H9 (cell line): ENCODE measurements at regions not wholly inside any gene's neighbourhood (a gene's known extent, or its start where the extent isn't known, plus 50 kb on each side); places are given as distances from the start of the nearest gene placed in this dataset.

ENCODE experiments used
- DNase-seq: peaks from one replicate; pipeline ENCODE4 v3.0.0-alpha.2; 2017
- H2AFZ ChIP-seq: one replicate; pipeline ENCODE4 v1.6.1; 2013; ENCODE audit warnings: mild to moderate bottlenecking, low read length, control low read depth, moderate library complexity
- H2AK5ac ChIP-seq: 2 replicates; pipeline ENCODE4 v1.6.1; 2013; ENCODE audit warnings: low read length, control low read depth, mixed read lengths; ENCODE audit not compliant: insufficient read length
- H2BK120ac ChIP-seq: one replicate; pipeline ENCODE4 v1.6.1; 2013; ENCODE audit warnings: low read depth, mild to moderate bottlenecking, low read length, control low read depth, inconsistent platforms; ENCODE audit not compliant: poor library complexity, severe bottlenecking
- H2BK12ac ChIP-seq: 2 replicates; pipeline ENCODE4 v1.6.1; 2013; ENCODE audit warnings: low read length, control low read depth, mixed read lengths, low read depth; ENCODE audit not compliant: insufficient read length
- H2BK15ac ChIP-seq: 2 replicates; pipeline ENCODE4 v1.6.1; 2013; ENCODE audit warnings: low read depth, low read length, control low read depth
- H2BK20ac ChIP-seq: one replicate; pipeline ENCODE4 v1.6.1; 2013; ENCODE audit warnings: low read depth, mild to moderate bottlenecking, low read length, control low read depth, inconsistent platforms; ENCODE audit not compliant: poor library complexity, severe bottlenecking
- H2BK5ac ChIP-seq: 2 replicates; pipeline ENCODE4 v1.6.1; 2013; ENCODE audit warnings: low read length, control low read depth, mixed read lengths; ENCODE audit not compliant: insufficient read length
- H3K14ac ChIP-seq: 2 replicates; pipeline ENCODE4 v1.6.1; 2013; ENCODE audit warnings: low read length, control low read depth; ENCODE audit not compliant: insufficient read depth
- H3K18ac ChIP-seq: 2 replicates; pipeline ENCODE4 v1.6.1; 2013; ENCODE audit warnings: low read depth, mild to moderate bottlenecking, mixed read lengths, low read length, control low read depth; ENCODE audit not compliant: insufficient read length
- H3K23ac ChIP-seq: 2 replicates; pipeline ENCODE4 v1.6.1; 2013; ENCODE audit warnings: low read length, control low read depth, mixed read lengths, low read depth; ENCODE audit not compliant: insufficient read length
- H3K23me2 ChIP-seq: 2 replicates; pipeline ENCODE4 v1.6.1; 2013; ENCODE audit warnings: low read depth, mild to moderate bottlenecking, mixed read lengths, low read length, control low read depth; ENCODE audit not compliant: insufficient read length, poor library complexity, severe bottlenecking
- H3K27ac ChIP-seq: 2 replicates; pipeline ENCODE4 v1.5.1; 2013; ENCODE audit warnings: low read length, control low read depth, mixed read lengths, low read depth; ENCODE audit not compliant: insufficient read length
- H3K27me3 ChIP-seq: 2 replicates; pipeline ENCODE4 v1.6.1; 2013; ENCODE audit warnings: low read length, control low read depth, inconsistent platforms; ENCODE audit not compliant: insufficient read depth
- H3K4ac ChIP-seq: 2 replicates; pipeline ENCODE4 v1.6.1; 2013; ENCODE audit warnings: low read depth, mild to moderate bottlenecking, control low read depth, inconsistent platforms, low read length, moderate library complexity
- H3K4me1 ChIP-seq: 2 replicates; pipeline ENCODE4 v1.6.1; 2013; ENCODE audit warnings: low read length, control low read depth, inconsistent platforms; ENCODE audit not compliant: insufficient read depth
- H3K4me2 ChIP-seq: 2 replicates; pipeline ENCODE4 v1.6.1; 2013; ENCODE audit warnings: low read length, control low read depth, mixed read lengths; ENCODE audit not compliant: insufficient read length, insufficient read depth
- H3K56ac ChIP-seq: 2 replicates; pipeline ENCODE4 v1.6.1; 2013; ENCODE audit warnings: low read depth, mild to moderate bottlenecking, mixed read lengths, low read length, control low read depth; ENCODE audit not compliant: insufficient read length
- H3K79me1 ChIP-seq: 2 replicates; pipeline ENCODE4 v1.6.1; 2013; ENCODE audit warnings: low read depth, mild to moderate bottlenecking, moderate library complexity, low read length, control low read depth, inconsistent platforms; ENCODE audit not compliant: insufficient read depth, poor library complexity, severe bottlenecking
- H3K79me2 ChIP-seq: 2 replicates; pipeline ENCODE4 v1.6.1; 2013; ENCODE audit warnings: low read length, control low read depth, inconsistent platforms; ENCODE audit not compliant: insufficient read depth
- H3K9ac ChIP-seq: 2 replicates; pipeline ENCODE4 v1.6.1; 2013; ENCODE audit warnings: low read length, control low read depth, mixed read lengths; ENCODE audit not compliant: insufficient read length; ENCODE audit errors: extremely low read depth
- H3K9me3 ChIP-seq: one replicate; pipeline ENCODE4 v1.6.1; 2013; ENCODE audit warnings: low read depth, low read length, inconsistent platforms; ENCODE audit not compliant: control insufficient read depth
- H3T11ph ChIP-seq: one replicate; pipeline ENCODE4 v1.6.1; 2013; ENCODE audit warnings: mild to moderate bottlenecking, low read length, control low read depth, inconsistent platforms
- H4K20me1 ChIP-seq: one replicate; pipeline ENCODE4 v1.6.1; 2013; ENCODE audit not compliant: control insufficient read depth, insufficient read length, insufficient read depth
- H4K5ac ChIP-seq: 2 replicates; pipeline ENCODE4 v1.6.1; 2013; ENCODE audit warnings: low read depth, mild to moderate bottlenecking, mixed read lengths, low read length, control low read depth; ENCODE audit not compliant: insufficient read length
- H4K8ac ChIP-seq: replicated peaks from 2 replicates; pipeline ENCODE4 v1.6.1; 2013; ENCODE audit warnings: low read length, control low read depth, mixed read lengths, low read depth; ENCODE audit not compliant: insufficient read length
- H4K91ac ChIP-seq: 2 replicates; pipeline ENCODE4 v1.6.1; 2013; ENCODE audit warnings: low read depth, mild to moderate bottlenecking, moderate library complexity, mixed read lengths, low read length, control low read depth; ENCODE audit not compliant: insufficient read length
- H3K27ac Mint-ChIP-seq, 3 experiments: 2 replicates in 2 of 3; 3 replicates in 1 of 3; pipeline ENCODE4 v1.8.0; 2020 to 2021; ENCODE audit warnings: mixed read lengths in 3 of 3, mild to moderate bottlenecking in 1 of 3, moderate library complexity in 1 of 3
- H3K27me3 Mint-ChIP-seq: 2 replicates; pipeline ENCODE4 v1.8.0; 2021; ENCODE audit warnings: low read depth, mild to moderate bottlenecking, moderate library complexity, mixed read lengths
- H3K36me3 Mint-ChIP-seq, 3 experiments: 2 replicates in 2 of 3; 3 replicates in 1 of 3; pipeline ENCODE4 v1.8.0; 2020 to 2021; ENCODE audit warnings: low read depth in 3 of 3, mixed read lengths in 3 of 3; ENCODE audit not compliant: insufficient read depth in 1 of 3
- H3K4me1 Mint-ChIP-seq, 2 experiments: 2 replicates each; pipeline ENCODE4 v1.8.0; 2020; ENCODE audit warnings: mixed read lengths in 2 of 2
- H3K4me3 Mint-ChIP-seq, 2 experiments: 2 replicates in 1 of 2; 3 replicates in 1 of 2; pipeline ENCODE4 v1.8.0; 2020 to 2021; ENCODE audit warnings: mild to moderate bottlenecking in 2 of 2, mixed read lengths in 2 of 2, moderate library complexity in 1 of 2
- H3K9me3 Mint-ChIP-seq, 2 experiments: 2 replicates in 1 of 2; 3 replicates in 1 of 2; pipeline ENCODE4 v1.8.0; 2020; ENCODE audit warnings: mild to moderate bottlenecking in 2 of 2, mixed read lengths in 2 of 2, moderate library complexity in 1 of 2
- TF ChIP-seq, protein P1 (sequence below): fragments of 200-600 bp; sonication (generic); conservative IDR thresholded peaks from 3 replicates; pipeline ENCODE4 v1.8.0; 2021; ENCODE audit warnings: antibody characterized with exemption, mild to moderate bottlenecking

DNA sequence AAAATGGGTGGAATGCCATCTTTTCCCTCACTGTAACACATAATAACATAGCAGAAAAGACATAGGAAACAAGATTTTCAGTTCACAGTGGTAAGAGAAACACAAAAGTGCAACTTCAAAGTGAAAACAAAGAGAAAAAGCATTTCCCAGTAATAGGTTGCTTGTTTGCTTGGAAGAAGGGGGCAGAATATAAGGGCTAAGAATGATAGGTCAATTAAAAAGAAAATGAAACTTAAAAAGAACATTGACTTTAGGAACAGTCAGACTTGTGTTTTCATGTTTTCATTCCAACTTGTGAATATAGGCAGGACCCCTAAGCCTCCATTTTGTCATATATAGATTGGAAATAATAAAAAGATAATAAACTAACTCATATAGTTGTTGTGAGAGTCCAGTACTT is 168.2 kb upstream of the PPP3CA start:
- H2BK5ac ChIP-seq = no peak overlapping the region
- no peak overlapping the region for H3K9ac ChIP-seq
- H2BK12ac ChIP-seq = no peak overlapping the region
- H3K18ac ChIP-seq = no peak overlapping the region
- no peak overlapping the region for H2AK5ac ChIP-seq
- Mint-ChIP-seq H3K27me3 (no peaks in the 10 kb centered on the region), H3K9me3 (no peaks in the 10 kb centered on the region), H3K36me3 (no peaks in the 10 kb centered on the region), H3K27ac (no peak overlapping the region), H3K4me1 (no peaks in the 10 kb centered on the region), H3K4me3 (no peak overlapping the region)
- no peaks in the 10 kb centered on the region; the same call in 1 of the 2 replicates for H3K4me1 ChIP-seq
- H3K9me3 ChIP-seq = no peaks in the 10 kb centered on the region
- no peak overlapping the region for H3K14ac ChIP-seq
- no peak overlapping the region for H2BK120ac ChIP-seq
- no peaks in the 10 kb centered on the region for H3K79me1 ChIP-seq
- no peak overlapping the region for H3K56ac ChIP-seq
- no peak overlapping the region for H2BK20ac ChIP-seq
- no peak overlapping the region for H3K4me2 ChIP-seq
- H3K23me2 ChIP-seq = no peaks in the 10 kb centered on the region
- H4K8ac ChIP-seq = no peak overlapping the region
- no peak overlapping the region for H3K23ac ChIP-seq
- no peak overlapping the region for H3K27ac ChIP-seq
- no peak overlapping the region for H4K5ac ChIP-seq
- H3K27me3 ChIP-seq = no peaks in the 10 kb centered on the region
- H2AFZ ChIP-seq = no peak overlapping the region
- H4K91ac ChIP-seq = no peak overlapping the region
- no peaks in the 10 kb centered on the region for H3K79me2 ChIP-seq
- H3K4ac ChIP-seq = no peak overlapping the region
- H2BK15ac ChIP-seq = no peak overlapping the region
- TF ChIP-seq, protein P1, sequence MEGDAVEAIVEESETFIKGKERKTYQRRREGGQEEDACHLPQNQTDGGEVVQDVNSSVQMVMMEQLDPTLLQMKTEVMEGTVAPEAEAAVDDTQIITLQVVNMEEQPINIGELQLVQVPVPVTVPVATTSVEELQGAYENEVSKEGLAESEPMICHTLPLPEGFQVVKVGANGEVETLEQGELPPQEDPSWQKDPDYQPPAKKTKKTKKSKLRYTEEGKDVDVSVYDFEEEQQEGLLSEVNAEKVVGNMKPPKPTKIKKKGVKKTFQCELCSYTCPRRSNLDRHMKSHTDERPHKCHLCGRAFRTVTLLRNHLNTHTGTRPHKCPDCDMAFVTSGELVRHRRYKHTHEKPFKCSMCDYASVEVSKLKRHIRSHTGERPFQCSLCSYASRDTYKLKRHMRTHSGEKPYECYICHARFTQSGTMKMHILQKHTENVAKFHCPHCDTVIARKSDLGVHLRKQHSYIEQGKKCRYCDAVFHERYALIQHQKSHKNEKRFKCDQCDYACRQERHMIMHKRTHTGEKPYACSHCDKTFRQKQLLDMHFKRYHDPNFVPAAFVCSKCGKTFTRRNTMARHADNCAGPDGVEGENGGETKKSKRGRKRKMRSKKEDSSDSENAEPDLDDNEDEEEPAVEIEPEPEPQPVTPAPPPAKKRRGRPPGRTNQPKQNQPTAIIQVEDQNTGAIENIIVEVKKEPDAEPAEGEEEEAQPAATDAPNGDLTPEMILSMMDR = no peak
- no peaks in the 10 kb centered on the region for H4K20me1 ChIP-seq
- H3T11ph ChIP-seq = no peak overlapping the region
- no peak for DNase-seq
